ENCODE measurements at regions not wholly inside any gene's neighbourhood (a gene's known extent, or its start where the extent isn't known, plus 50 kb on each side); places are given as distances from the start of the nearest gene placed in this dataset.

- no peak for FAIRE-seq
- Histone ChIP-seq H4K5ac (ENCODE audit: insufficient read length, low read depth, low read length) (no peak overlapping the region), H3K9me3 (ENCODE audit: insufficient read depth in 2 of 2, low read depth in 1 of 2, low read length in 1 of 2) (peaks cover 0 to 3% of the 10 kb centered on the region in 2 experiments; a peak in 1 of 4 replicates), H2BK15ac (ENCODE audit: low read length) (no peak overlapping the region), H4K20me1 (replicated peaks in 1 of 2; ENCODE audit: control insufficient read depth in 1 of 2, insufficient read depth in 2 of 2, low read length in 2 of 2) (no peaks in the 10 kb centered on the region), H3K23me2 (ENCODE audit: low read depth, low read length) (no peaks in the 10 kb centered on the region), H3K4me1 (replicated peaks in 1 of 4; ENCODE audit: control insufficient read depth in 3 of 4, insufficient read depth in 4 of 4, low read length in 3 of 4) (no peaks in the 10 kb centered on the region), H3K79me2 (ENCODE audit: control insufficient read depth in 1 of 2, insufficient read depth in 2 of 2, low read length in 2 of 2) (no peaks in the 10 kb centered on the region), H3K18ac (ENCODE audit: extremely low read depth, low read length) (no peak overlapping the region), H3K4me2 (ENCODE audit: insufficient read depth in 1 of 2, low read depth in 2 of 2, low read length in 2 of 2) (no peak overlapping the region), H2BK5ac (ENCODE audit: low read depth, low read length) (no peak overlapping the region), H3K4me3 (ENCODE audit: extremely low read depth in 1 of 4, insufficient read depth in 2 of 4, low read depth in 3 of 4, low read length in 4 of 4) (no peak overlapping the region), H3K27me3 (replicated peaks in 1 of 4; ENCODE audit: control insufficient read depth in 3 of 4, extremely low read depth in 1 of 4, insufficient read depth in 3 of 4, low read length in 3 of 4) (no peaks in the 10 kb centered on the region), H4K8ac (ENCODE audit: extremely low read depth, insufficient read depth, low read length) (no peak overlapping the region), H2AFZ (ENCODE audit: low read length) (no peak overlapping the region), H3K27ac (ENCODE audit: low read depth, low read length) (no peak overlapping the region), H3K79me1 (ENCODE audit: low read depth, low read length) (no peaks in the 10 kb centered on the region), H3K14ac (ENCODE audit: insufficient read length) (no peak overlapping the region), H3K4ac (replicated peaks; ENCODE audit: insufficient read length, low read depth, low read length) (no peak overlapping the region), H3K23ac (ENCODE audit: insufficient read length) (no peak overlapping the region), H4K91ac (replicated peaks; ENCODE audit: insufficient read length, low read length) (no peak overlapping the region), H2BK12ac (ENCODE audit: low read depth, low read length) (no peak overlapping the region), H3K9ac (replicated peaks in 1 of 4; ENCODE audit: extremely low read depth in 1 of 4, low read depth in 3 of 4, low read length in 3 of 4) (no peak overlapping the region), H2BK20ac (ENCODE audit: low read length) (no peak overlapping the region), H3K36me3 (ENCODE audit: control insufficient read depth in 2 of 4, insufficient read depth in 4 of 4, low read length in 3 of 4) (no peaks in the 10 kb centered on the region), H2BK120ac (replicated peaks; ENCODE audit: low read depth, low read length) (no peak overlapping the region), H2AK5ac (ENCODE audit: low read depth, low read length) (no peak overlapping the region), H3K56ac (replicated peaks; ENCODE audit: insufficient read length, low read depth, low read length) (no peak overlapping the region)
- ChIA-PET CTCF (ENCODE audit: partially characterized antibody) (no interaction called here), POLR2A (ENCODE audit: partially characterized antibody) (no interaction called here)
- DNase-seq (ENCODE audit: low read depth in 1 of 2, low spot score in 2 of 2), result no peak
- 58% methylated on average over 1 of the region's 1 CpG; no CpG with 5 or more reads in 1 of the 2 experiments for WGBS, 2 experiments (ENCODE audit: extremely low coverage in 1 of 2, insufficient coverage in 1 of 2, insufficient read length in 1 of 2, insufficient replicate concordance in 2 of 2, low coverage in 1 of 2, low lambda C conversion rate in 2 of 2, missing lambda C conversion rate in 1 of 2)
- no peak for TF ChIP-seq GTF2F1 (IDR thresholded peaks at IDR 0.05; ENCODE audit: borderline replicate concordance, low read depth, low read length)
- TF ChIP-seq SP2 (IDR thresholded peaks at IDR 0.05; ENCODE audit: low read length), result no peak
- TF ChIP-seq TAF1 (IDR thresholded peaks at IDR 0.05; ENCODE audit: low read depth, low read length), result no peak
- no peak for TF ChIP-seq CREB1 (IDR thresholded peaks at IDR 0.05)
- no peak for TF ChIP-seq RNF2 (IDR thresholded peaks at IDR 0.05; ENCODE audit: borderline replicate concordance, low read depth, low read length, missing control alignments, poor library complexity, severe bottlenecking)
- no peak for TF ChIP-seq USF2 (IDR thresholded peaks at IDR 0.05; ENCODE audit: low read length)
- TF ChIP-seq SUZ12 (IDR thresholded peaks at IDR 0.05; ENCODE audit: low read length), result no peak
- no peak for TF ChIP-seq TEAD4 (IDR thresholded peaks at IDR 0.05; ENCODE audit: low read depth, low read length)
- no peak for TF ChIP-seq SP4 (IDR thresholded peaks at IDR 0.05; ENCODE audit: low read length)
- no peak for TF ChIP-seq MAX (IDR thresholded peaks at IDR 0.05)
- TF ChIP-seq RBBP5 (IDR thresholded peaks at IDR 0.05; ENCODE audit: borderline replicate concordance, low read depth, low read length), result no peak
- no peak for TF ChIP-seq SP1 (IDR thresholded peaks at IDR 0.05; ENCODE audit: low read depth, low read length)
- no peak for TF ChIP-seq GABPA (IDR thresholded peaks at IDR 0.05; ENCODE audit: borderline replicate concordance, insufficient read depth, low read length)
- TF ChIP-seq EP300 (IDR thresholded peaks at IDR 0.05; ENCODE audit: borderline replicate concordance in 1 of 2, low read depth in 2 of 2, low read length in 2 of 2), result no peak
- TF ChIP-seq YY1 (IDR thresholded peaks at IDR 0.05; ENCODE audit: low read depth, low read length), result no peak
Measured at GRCh38 chr1:60696512-60696911, 385.8 kb upstream of the NFIA start.
